B cell (primary cell): ENCODE measurements at regions not wholly inside any gene's neighbourhood (a gene's known extent, or its start where the extent isn't known, plus 50 kb on each side); places are given as distances from the start of the nearest gene placed in this dataset.

ENCODE experiments used
- EZH2 ChIP-seq: IDR thresholded peaks from 2 replicates; pipeline ENCODE4 v1.6.1; 2012; ENCODE audit warnings: borderline replicate concordance, low read depth, mild to moderate bottlenecking, moderate library complexity, low read length; ENCODE audit not compliant: insufficient read depth, poor library complexity, severe bottlenecking
- TF ChIP-seq, protein P1 (sequence below): fragments of 200-600 bp; IDR thresholded peaks from one replicate; pipeline ENCODE4 v1.8.0; 2022; ENCODE audit warnings: antibody characterized with exemption, mild to moderate bottlenecking

DNA sequence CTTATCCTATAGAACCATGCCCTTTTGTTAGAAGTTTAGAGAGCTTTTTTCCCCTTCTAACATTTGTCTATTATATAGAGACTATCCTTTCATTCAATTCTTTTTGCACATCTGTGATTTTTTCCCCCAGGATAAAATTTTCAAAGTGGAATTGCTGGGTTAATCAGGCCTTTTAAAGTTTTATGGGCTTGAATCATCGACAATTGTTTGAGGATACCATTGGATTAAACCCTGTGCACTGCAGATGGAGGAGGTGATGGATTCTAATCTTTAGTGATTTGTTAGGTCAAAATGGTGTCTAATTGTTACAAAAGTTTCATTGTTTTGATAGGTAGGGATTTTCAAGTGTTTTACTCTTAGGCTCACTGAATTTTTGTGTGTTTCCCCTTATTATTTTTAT, 463.7 kb upstream of the CFAP20DC start:
- TF ChIP-seq, protein P1, sequence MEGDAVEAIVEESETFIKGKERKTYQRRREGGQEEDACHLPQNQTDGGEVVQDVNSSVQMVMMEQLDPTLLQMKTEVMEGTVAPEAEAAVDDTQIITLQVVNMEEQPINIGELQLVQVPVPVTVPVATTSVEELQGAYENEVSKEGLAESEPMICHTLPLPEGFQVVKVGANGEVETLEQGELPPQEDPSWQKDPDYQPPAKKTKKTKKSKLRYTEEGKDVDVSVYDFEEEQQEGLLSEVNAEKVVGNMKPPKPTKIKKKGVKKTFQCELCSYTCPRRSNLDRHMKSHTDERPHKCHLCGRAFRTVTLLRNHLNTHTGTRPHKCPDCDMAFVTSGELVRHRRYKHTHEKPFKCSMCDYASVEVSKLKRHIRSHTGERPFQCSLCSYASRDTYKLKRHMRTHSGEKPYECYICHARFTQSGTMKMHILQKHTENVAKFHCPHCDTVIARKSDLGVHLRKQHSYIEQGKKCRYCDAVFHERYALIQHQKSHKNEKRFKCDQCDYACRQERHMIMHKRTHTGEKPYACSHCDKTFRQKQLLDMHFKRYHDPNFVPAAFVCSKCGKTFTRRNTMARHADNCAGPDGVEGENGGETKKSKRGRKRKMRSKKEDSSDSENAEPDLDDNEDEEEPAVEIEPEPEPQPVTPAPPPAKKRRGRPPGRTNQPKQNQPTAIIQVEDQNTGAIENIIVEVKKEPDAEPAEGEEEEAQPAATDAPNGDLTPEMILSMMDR: no peak
- no peak for TF ChIP-seq EZH2
